Esophagus squamous epithelium (tissue), 5 donors: ENCODE measurements at regions not wholly inside any gene's neighbourhood (a gene's known extent, or its start where the extent isn't known, plus 50 kb on each side); places are given as distances from the start of the nearest gene placed in this dataset.

Experiments
- DNase-seq: peaks from one replicate; lab custom pipeline; 2025; lab: John Stamatoyannopoulos, UW
- H3K27ac ChIP-seq, 4 donors: fragments of 200-600 bp; sonication (generic); one replicate each; pipeline ENCODE4 v1.5.1; 2016 to 2019; ENCODE audit warnings: mild to moderate bottlenecking in 1 of 4
- H3K27me3 ChIP-seq, 4 donors: fragments of 200-600 bp; sonication (generic); 1 replicate in 3 of 4; 2 replicates in 1 of 4; pipeline versions ENCODE4 v1.5.1 to v1.6.0; 2017 to 2021; ENCODE audit warnings: antibody characterized with exemption in 1 of 4
- H3K36me3 ChIP-seq, 3 donors: fragments of 200-600 bp; sonication (generic); one replicate each; pipeline ENCODE4 v1.5.1; 2016 to 2019
- H3K4me1 ChIP-seq, 3 donors: fragments of 200-600 bp; sonication (generic); one replicate each; pipeline ENCODE4 v1.5.1; 2017 to 2019
- H3K4me3 ChIP-seq, 4 donors: fragments of 200-600 bp; sonication (generic); 1 replicate in 3 of 4; 2 replicates in 1 of 4; pipeline ENCODE4 v1.5.1; 2016 to 2019; ENCODE audit warnings: mild to moderate bottlenecking in 2 of 4, moderate library complexity in 1 of 4
- H3K9me3 ChIP-seq, 3 donors: fragments of 200-600 bp; sonication (generic); one replicate each; pipeline ENCODE4 v1.5.1; 2016 to 2019
- CTCF ChIP-seq, 6 experiments: fragments of 450-650 bp in 4 of 6; fragments of 200-600 bp in 2 of 6; sonication (generic) in 2 of 6; IDR thresholded peaks; one replicate each; pipeline ENCODE4 v1.5.1; 2016 to 2019; ENCODE audit warnings: antibody characterized with exemption in 6 of 6, mild to moderate bottlenecking in 4 of 6, moderate library complexity in 4 of 6
- POLR2A ChIP-seq, 4 donors: fragments of 450-650 bp; IDR thresholded peaks; one replicate each; pipeline ENCODE4 v1.6.1; 2017; ENCODE audit warnings: antibody characterized with exemption in 4 of 4, mild to moderate bottlenecking in 4 of 4, moderate library complexity in 3 of 4
- WGBS, 2 donors: methylation state at CpG; one replicate each; pipeline ENCODE4 v1.1.5; 2018; 5-methylcytosine and 5-hydroxymethylcytosine counted together
- intact Hi-C: fragments of 100-400 bp; cut with DNase I; formaldehyde crosslinking; loops from one replicate; pipeline ENCODE4 v1.15.0; 2022
- donor health status: DM: yes; HTN: yes; CAD: no.

GRCh38 chr2:82254728-82255127 lies 1950.2 kb upstream of the LRRTM1 start:
- DNase-seq: no peak
- no peaks in the 10 kb centered on the region for H3K4me1 ChIP-seq
- H3K9me3 ChIP-seq: peaks cover 0 to 14% (median 6%) of the 10 kb centered on the region in 3 donors
- TF ChIP-seq CTCF (IDR thresholded peaks at IDR 0.05) (no peak), POLR2A (IDR thresholded peaks at IDR 0.05) (no peak)
- no peaks in the 10 kb centered on the region for H3K27me3 ChIP-seq
- H3K27ac ChIP-seq: no peak overlapping the region
- no peaks in the 10 kb centered on the region for H3K36me3 ChIP-seq
- intact Hi-C loops: no loop called here
- no peak overlapping the region for H3K4me3 ChIP-seq

- Histone ChIP-seq H3K4me3 (no peak overlapping the region), H3K36me3 (no peaks in the 10 kb centered on the region), H3K27ac (no peak overlapping the region), H3K4me1 (no peaks in the 10 kb centered on the region), H3K27me3 (no peaks in the 10 kb centered on the region), H3K9me3 (peaks cover 0 to 5% (median 0%) of the 10 kb centered on the region in 3 donors)
- WGBS, 2 donors: 39 to 41% methylated on average over 1 of the region's 1 CpG
- intact Hi-C loops: no loop called here
- no peak for TF ChIP-seq CTCF (IDR thresholded peaks at IDR 0.05)
- TF ChIP-seq POLR2A (IDR thresholded peaks at IDR 0.05): no peak
- no peak for DNase-seq
Observed at GRCh38 chr2:82246220-82246775, 1941.7 kb upstream of the LRRTM1 start.

GRCh38 chr2:82239176-82239575 lies 1934.6 kb upstream of the LRRTM1 start:
- intact Hi-C loops: no loop called here
- no peaks in the 10 kb centered on the region for H3K9me3 ChIP-seq
- H3K27me3 ChIP-seq: no peaks in the 10 kb centered on the region
- no peak for DNase-seq
- no peak overlapping the region for H3K27ac ChIP-seq
- H3K4me1 ChIP-seq: no peaks in the 10 kb centered on the region
- WGBS, 2 donors: 26 to 39% methylated on average over 2 of the region's 2 CpGs
- H3K36me3 ChIP-seq: no peaks in the 10 kb centered on the region
- TF ChIP-seq POLR2A (IDR thresholded peaks at IDR 0.05) (no peak), CTCF (IDR thresholded peaks at IDR 0.05) (no peak)
- no peak overlapping the region for H3K4me3 ChIP-seq

GRCh38 chr2:82237994-82238662 lies 1933.6 kb upstream of the LRRTM1 start:
- no peaks in the 10 kb centered on the region for H3K36me3 ChIP-seq
- no peaks in the 10 kb centered on the region for H3K27me3 ChIP-seq
- H3K27ac ChIP-seq: no peak overlapping the region
- H3K4me3 ChIP-seq: no peak overlapping the region
- TF ChIP-seq POLR2A (IDR thresholded peaks at IDR 0.05) (no peak), CTCF (IDR thresholded peaks at IDR 0.05) (no peak)
- no peaks in the 10 kb centered on the region for H3K4me1 ChIP-seq
- peaks cover 0 to 4% (median 0%) of the 10 kb centered on the region in 3 donors for H3K9me3 ChIP-seq
- DNase-seq: no peak
- intact Hi-C loops: no loop called here

GRCh38 chr2:82234283-82234874 lies 1929.8 kb upstream of the LRRTM1 start:
- Histone ChIP-seq H3K36me3 (no peaks in the 10 kb centered on the region), H3K9me3 (peaks cover 0 to 4% (median 0%) of the 10 kb centered on the region in 3 donors), H3K4me1 (no peaks in the 10 kb centered on the region), H3K27ac (no peak overlapping the region), H3K27me3 (no peaks in the 10 kb centered on the region), H3K4me3 (no peak overlapping the region)
- no peak for DNase-seq
- TF ChIP-seq CTCF (IDR thresholded peaks at IDR 0.05): no peak
- TF ChIP-seq POLR2A (IDR thresholded peaks at IDR 0.05): no peak
- intact Hi-C loops: no loop called here
- WGBS, 2 donors: 63 to 65% methylated on average over 8 of the region's 8 CpGs
